Prostate gland (tissue), 2 donors: ENCODE measurements at regions not wholly inside any gene's neighbourhood (a gene's known extent, or its start where the extent isn't known, plus 50 kb on each side); places are given as distances from the start of the nearest gene placed in this dataset.

Source experiments
- DNase-seq: peaks from one replicate; pipeline ENCODE4 v3.0.0-alpha.2; 2019; ENCODE audit warnings: low spot score
- H3K27ac ChIP-seq, 2 donors: fragments of 200-600 bp; sonication (generic); 2 replicates each; pipeline ENCODE4 v1.5.1; 2017 to 2019
- H3K27me3 ChIP-seq: fragments of 200-600 bp; sonication (generic); replicated peaks from 2 replicates; pipeline ENCODE4 v1.5.1; 2019; ENCODE audit not compliant: insufficient read depth
- H3K36me3 ChIP-seq, 2 donors: fragments of 200-600 bp; sonication (generic); 1 replicate in 1 of 2; 2 replicates in 1 of 2; pipeline versions ENCODE4 v1.5.1 to v1.8.1; 2017 to 2019
- H3K4me1 ChIP-seq: fragments of 200-600 bp; sonication (generic); replicated peaks from 2 replicates; pipeline ENCODE4 v1.5.1; 2019
- H3K4me3 ChIP-seq, 2 donors: fragments of 200-600 bp; sonication (generic); 2 replicates each; pipeline ENCODE4 v1.5.1; 2017 to 2019
- H3K9me3 ChIP-seq: fragments of 200-600 bp; sonication (generic); 2 replicates; pipeline ENCODE4 v1.5.1; 2017
- POLR2A ChIP-seq: fragments of 450-650 bp; IDR thresholded peaks from one replicate; pipeline ENCODE4 v1.6.1; 2016; ENCODE audit warnings: antibody characterized with exemption, mild to moderate bottlenecking
- POLR2AphosphoS5 ChIP-seq: sonication (generic); formaldehyde crosslinking; IDR thresholded peaks from one replicate; pipeline ENCODE4 v1.6.1; 2017; ENCODE audit warnings: antibody characterized with exemption
- WGBS: methylation state at CpG from one replicate; pipeline ENCODE4 v1.1.5; 2018; 5-methylcytosine and 5-hydroxymethylcytosine counted together
- intact Hi-C: fragments of 100-400 bp; cut with DNase I; formaldehyde crosslinking; loops from one replicate; pipeline ENCODE4 v1.14.2; 2022
- TF ChIP-seq, protein P1 (sequence below), 4 experiments: fragments of 200-600 bp in 2 of 4; fragments of 450-650 bp in 2 of 4; sonication (generic) in 2 of 4; IDR thresholded peaks; 1 replicate in 3 of 4; 2 replicates in 1 of 4; pipeline ENCODE4 v1.5.1; 2016 to 2019; ENCODE audit warnings: antibody characterized with exemption in 4 of 4, mild to moderate bottlenecking in 2 of 4, moderate library complexity in 2 of 4

GRCh38 chr17:52709724-52710123 lies 551.2 kb upstream of the CA10 start:
- H3K36me3 ChIP-seq = no peaks in the 10 kb centered on the region
- no peak for DNase-seq
- no peaks in the 10 kb centered on the region for H3K4me1 ChIP-seq
- no peak overlapping the region for H3K27ac ChIP-seq
- no peak overlapping the region for H3K4me3 ChIP-seq
- 87% methylated on average over 3 of the region's 3 CpGs for WGBS
- TF ChIP-seq POLR2AphosphoS5 = no peak
- intact Hi-C loops = no loop called here
- H3K27me3 ChIP-seq = no peaks in the 10 kb centered on the region
- H3K9me3 ChIP-seq = no peaks in the 10 kb centered on the region

DNA sequence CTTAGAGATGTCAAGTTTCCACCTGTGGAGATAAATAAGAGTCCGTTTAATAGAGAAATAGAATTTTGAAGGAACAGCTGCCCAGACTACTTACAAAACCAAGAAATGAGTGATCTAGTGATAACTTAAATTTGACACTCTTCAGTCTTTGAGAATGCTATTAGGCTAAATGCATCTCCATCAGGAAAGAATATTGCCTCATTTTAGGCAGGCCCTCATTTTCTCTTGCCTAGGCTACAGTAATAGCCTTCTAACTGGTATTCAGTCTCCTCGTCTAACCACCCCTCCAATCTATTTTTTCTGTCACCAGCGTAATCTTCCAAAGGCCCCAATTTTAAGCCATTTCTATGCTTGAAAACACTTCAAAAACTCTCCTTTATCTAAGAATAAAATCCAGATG lies 537.8 kb upstream of the CA10 start:
- WGBS = 79% methylated on average over 3 of the region's 3 CpGs
- H3K4me1 ChIP-seq = no peaks in the 10 kb centered on the region
- DNase-seq = no peak

GRCh38 chr17:52686140-52686539 lies 527.6 kb upstream of the CA10 start:
- Histone ChIP-seq H3K4me1 (no peaks in the 10 kb centered on the region), H3K36me3 (no peaks in the 10 kb centered on the region), H3K27me3 (no peaks in the 10 kb centered on the region), H3K4me3 (no peak overlapping the region), H3K9me3 (no peaks in the 10 kb centered on the region), H3K27ac (no peak overlapping the region)
- intact Hi-C loops = no loop called here
- TF ChIP-seq POLR2AphosphoS5 (no peak), POLR2A (no peak)
- TF ChIP-seq, protein P1, sequence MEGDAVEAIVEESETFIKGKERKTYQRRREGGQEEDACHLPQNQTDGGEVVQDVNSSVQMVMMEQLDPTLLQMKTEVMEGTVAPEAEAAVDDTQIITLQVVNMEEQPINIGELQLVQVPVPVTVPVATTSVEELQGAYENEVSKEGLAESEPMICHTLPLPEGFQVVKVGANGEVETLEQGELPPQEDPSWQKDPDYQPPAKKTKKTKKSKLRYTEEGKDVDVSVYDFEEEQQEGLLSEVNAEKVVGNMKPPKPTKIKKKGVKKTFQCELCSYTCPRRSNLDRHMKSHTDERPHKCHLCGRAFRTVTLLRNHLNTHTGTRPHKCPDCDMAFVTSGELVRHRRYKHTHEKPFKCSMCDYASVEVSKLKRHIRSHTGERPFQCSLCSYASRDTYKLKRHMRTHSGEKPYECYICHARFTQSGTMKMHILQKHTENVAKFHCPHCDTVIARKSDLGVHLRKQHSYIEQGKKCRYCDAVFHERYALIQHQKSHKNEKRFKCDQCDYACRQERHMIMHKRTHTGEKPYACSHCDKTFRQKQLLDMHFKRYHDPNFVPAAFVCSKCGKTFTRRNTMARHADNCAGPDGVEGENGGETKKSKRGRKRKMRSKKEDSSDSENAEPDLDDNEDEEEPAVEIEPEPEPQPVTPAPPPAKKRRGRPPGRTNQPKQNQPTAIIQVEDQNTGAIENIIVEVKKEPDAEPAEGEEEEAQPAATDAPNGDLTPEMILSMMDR (IDR thresholded peaks at IDR 0.05) = no peak
- DNase-seq = no peak

More for the DNA sequence above, 537.8 kb upstream of the CA10 start:
- intact Hi-C loops = no loop called here
- Histone ChIP-seq H3K9me3 (no peaks in the 10 kb centered on the region), H3K27ac (no peak overlapping the region), H3K4me3 (no peak overlapping the region), H3K36me3 (no peaks in the 10 kb centered on the region), H3K27me3 (no peaks in the 10 kb centered on the region)
- no peak for TF ChIP-seq POLR2A
- TF ChIP-seq POLR2AphosphoS5 = no peak
- TF ChIP-seq, protein P1 (IDR thresholded peaks at IDR 0.05) = no peak

DNA sequence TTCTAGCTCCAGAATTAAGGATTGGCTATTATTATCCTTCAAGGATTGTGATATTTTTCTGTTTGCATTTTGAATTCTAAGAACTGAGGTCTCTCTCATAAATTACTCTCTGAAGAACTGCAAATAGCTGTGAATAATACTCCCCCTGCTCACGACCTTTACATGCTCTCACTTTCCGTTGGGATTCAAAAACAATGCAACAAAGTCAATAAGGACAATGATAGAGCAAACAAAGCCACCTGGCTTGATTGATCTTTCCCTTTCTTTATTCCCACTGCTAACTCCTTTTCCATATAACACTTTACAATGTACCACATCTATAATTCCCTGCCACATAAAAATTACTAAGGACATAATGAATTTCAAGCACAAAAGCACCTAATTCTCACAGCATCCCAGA lies 523.0 kb upstream of the CA10 start:
- Histone ChIP-seq H3K4me1 (no peaks in the 10 kb centered on the region), H3K27me3 (no peaks in the 10 kb centered on the region), H3K27ac (no peak overlapping the region), H3K9me3 (no peaks in the 10 kb centered on the region), H3K36me3 (no peaks in the 10 kb centered on the region), H3K4me3 (no peak overlapping the region)
- DNase-seq = no peak
- intact Hi-C loops = no loop called here
- TF ChIP-seq POLR2A (no peak), POLR2AphosphoS5 (no peak)
- TF ChIP-seq, protein P1 (IDR thresholded peaks at IDR 0.05) = no peak
- WGBS = 4% methylated on average over 2 of the region's 2 CpGs

DNA sequence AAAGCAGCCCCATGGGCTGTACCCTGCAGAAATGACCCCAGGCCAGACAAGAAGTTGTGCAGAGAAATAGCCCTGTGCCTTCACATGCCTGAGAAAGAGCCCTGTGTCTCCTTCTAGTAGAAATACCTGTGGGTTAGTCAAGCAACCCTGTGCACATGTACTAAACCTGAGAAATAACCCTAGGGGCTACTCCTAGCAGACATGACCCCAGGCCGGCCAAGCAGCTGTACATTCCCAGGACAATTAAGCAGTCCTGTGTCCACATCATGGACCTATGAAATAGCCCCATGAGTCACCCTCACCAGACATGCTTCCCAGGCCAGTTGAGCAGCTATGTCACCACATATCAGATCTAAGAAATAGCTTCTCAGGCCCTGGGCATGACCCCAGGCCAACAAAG lies 519.7 kb upstream of the CA10 start:
- intact Hi-C loops = no loop called here
- TF ChIP-seq, protein P1 (IDR thresholded peaks at IDR 0.05) = no peak
- TF ChIP-seq POLR2A = no peak
- no peak for TF ChIP-seq POLR2AphosphoS5

More for the DNA sequence above, 519.7 kb upstream of the CA10 start:
- Histone ChIP-seq H3K36me3 (no peaks in the 10 kb centered on the region), H3K4me1 (no peaks in the 10 kb centered on the region), H3K4me3 (no peak overlapping the region), H3K27me3 (no peaks in the 10 kb centered on the region), H3K9me3 (no peaks in the 10 kb centered on the region), H3K27ac (no peak overlapping the region)
- no peak for DNase-seq
- 86% methylated on average over 1 of the region's 1 CpG for WGBS
